ENCODE measurements at regions not wholly inside any gene's neighbourhood (a gene's known extent, or its start where the extent isn't known, plus 50 kb on each side); places are given as distances from the start of the nearest gene placed in this dataset.

GRCh38 chr17:14946481-14946880 lies 318.6 kb downstream of the PMP22 start:
- TF ChIP-seq POLR2A (IDR thresholded peaks at IDR 0.05; ENCODE audit: low read length) = no peak
- TF ChIP-seq GATA1 (IDR thresholded peaks at IDR 0.05; ENCODE audit: low read depth, low read length) = no peak
